ENCODE measurements at regions not wholly inside any gene's neighbourhood (a gene's known extent, or its start where the extent isn't known, plus 50 kb on each side); places are given as distances from the start of the nearest gene placed in this dataset.

- H3K27ac Mint-ChIP-seq: no peak overlapping the region
- peaks cover 0 to 12% (median 2%) of the 10 kb centered on the region in 6 donors for H3K9me3 Mint-ChIP-seq
- H3K36me3 Mint-ChIP-seq: peaks cover 0 to 6% (median 0%) of the 10 kb centered on the region in 3 donors
- peaks cover 3 to 11% (median 3%) of the 10 kb centered on the region in 3 donors for H3K27me3 Mint-ChIP-seq (ENCODE audit: low read depth in 3 of 3)
- no peak overlapping the region for H3K4me3 Mint-ChIP-seq
- no peak for DNase-seq
- H3K4me1 Mint-ChIP-seq: no peaks in the 10 kb centered on the region
Measured at GRCh38 chr1:29433830-29434229, 197.5 kb downstream of the PTPRU start.

DNA sequence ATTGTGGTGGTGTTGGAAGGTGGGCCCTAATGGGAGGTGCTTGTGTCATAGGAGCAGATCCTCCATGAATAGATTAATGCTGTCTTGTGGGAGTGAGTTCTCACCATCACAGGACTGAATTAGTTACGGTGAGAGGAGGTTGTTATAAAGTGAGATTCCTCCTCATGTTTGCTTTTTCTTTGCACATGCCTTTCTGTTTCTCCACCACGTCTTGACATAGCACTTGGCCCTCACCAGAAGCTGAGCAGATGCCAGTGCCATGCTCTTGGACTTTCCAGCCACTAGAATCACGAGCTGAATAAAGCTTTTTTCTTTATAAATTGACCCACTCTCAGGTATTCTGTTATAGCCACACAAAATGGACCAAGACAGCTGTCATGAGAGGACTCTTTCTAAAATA, 194.8 kb downstream of the PTPRU start:
- H3K4me1 Mint-ChIP-seq: no peaks in the 10 kb centered on the region
- H3K9me3 Mint-ChIP-seq: peaks cover 0 to 12% (median 2%) of the 10 kb centered on the region in 6 donors
- peaks cover 0 to 6% (median 0%) of the 10 kb centered on the region in 3 donors for H3K36me3 Mint-ChIP-seq
- H3K27me3 Mint-ChIP-seq (ENCODE audit: low read depth in 3 of 3): peaks cover 6 to 11% (median 6%) of the 10 kb centered on the region in 3 donors
- H3K27ac Mint-ChIP-seq: no peak overlapping the region
- no peak for DNase-seq
- H3K4me3 Mint-ChIP-seq: no peak overlapping the region

DNA sequence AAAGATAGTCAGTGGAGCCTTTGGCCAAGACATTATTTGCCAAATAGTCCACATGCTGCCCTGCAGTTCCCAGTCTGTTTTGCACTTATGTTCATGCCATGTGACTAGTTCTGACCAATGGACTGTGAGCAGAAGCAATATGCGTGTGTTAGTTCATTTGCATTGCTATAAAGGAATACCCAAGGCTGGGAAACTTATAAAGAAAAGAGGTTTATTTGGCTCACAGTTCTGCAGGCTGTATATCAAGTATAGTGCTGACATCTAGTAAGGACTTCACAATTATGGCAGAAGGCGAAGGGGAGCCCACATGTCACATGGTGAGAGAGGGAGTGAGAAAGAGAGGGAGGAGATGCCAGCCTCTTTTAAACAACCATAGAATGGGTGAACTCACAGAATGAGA, 193.3 kb downstream of the PTPRU start:
- peaks cover 6 to 11% (median 6%) of the 10 kb centered on the region in 3 donors for H3K27me3 Mint-ChIP-seq (ENCODE audit: low read depth in 3 of 3)
- H3K36me3 Mint-ChIP-seq: peaks cover 0 to 6% (median 0%) of the 10 kb centered on the region in 3 donors
- H3K27ac Mint-ChIP-seq: no peak overlapping the region
- DNase-seq: no peak
- no peaks in the 10 kb centered on the region for H3K4me1 Mint-ChIP-seq
- no peak overlapping the region for H3K4me3 Mint-ChIP-seq
- peaks cover 0 to 12% (median 2%) of the 10 kb centered on the region in 6 donors for H3K9me3 Mint-ChIP-seq

DNA sequence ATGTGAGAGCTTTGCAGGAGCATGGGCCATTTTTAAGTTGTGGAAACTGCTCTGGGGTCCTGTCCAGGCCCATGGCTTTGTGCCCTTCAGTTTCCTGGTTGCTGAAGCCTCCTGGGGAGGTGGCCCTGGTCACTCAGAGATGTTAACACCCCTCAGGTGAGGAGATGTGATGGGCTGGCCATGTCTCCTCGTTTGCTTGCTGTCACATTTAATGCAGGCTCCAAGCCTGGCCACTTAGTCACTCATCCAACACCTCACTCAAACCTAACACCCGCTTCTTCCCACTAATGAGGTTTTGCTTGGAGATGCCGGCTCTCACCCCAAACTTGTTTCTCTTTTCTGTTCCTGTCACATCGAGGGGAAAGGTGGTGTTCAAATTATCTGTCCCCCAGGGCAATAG, 192.7 kb downstream of the PTPRU start:
- DNase-seq: no peak
- Mint-ChIP-seq H3K27ac (no peak overlapping the region), H3K4me3 (no peak overlapping the region), H3K9me3 (peaks cover 0 to 12% (median 3%) of the 10 kb centered on the region in 6 donors), H3K27me3 (ENCODE audit: low read depth in 3 of 3) (peaks cover 6 to 11% (median 6%) of the 10 kb centered on the region in 3 donors), H3K4me1 (no peaks in the 10 kb centered on the region), H3K36me3 (peaks cover 0 to 6% (median 0%) of the 10 kb centered on the region in 3 donors)

DNA sequence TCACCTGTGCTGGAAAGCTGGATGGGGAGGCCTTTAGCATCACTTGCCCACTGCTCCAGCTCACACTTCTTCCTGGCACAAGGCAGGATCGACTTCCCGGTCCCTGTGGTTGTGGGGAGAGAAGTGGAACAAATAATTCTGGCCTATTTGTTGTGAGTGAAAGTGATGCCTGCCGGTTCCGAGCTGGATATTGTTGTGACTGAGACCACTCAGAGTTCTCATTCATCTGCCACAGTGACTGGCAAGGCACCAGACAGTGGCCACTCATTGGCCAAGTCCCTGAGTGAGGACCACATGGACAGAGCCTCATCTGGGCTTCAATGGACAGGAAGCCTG, 191.9 kb downstream of the PTPRU start:
- Mint-ChIP-seq H3K4me3 (no peak overlapping the region), H3K27ac (no peak overlapping the region), H3K9me3 (peaks cover 0 to 12% (median 3%) of the 10 kb centered on the region in 6 donors), H3K36me3 (peaks cover 0 to 6% (median 0%) of the 10 kb centered on the region in 3 donors), H3K4me1 (no peaks in the 10 kb centered on the region), H3K27me3 (ENCODE audit: low read depth in 3 of 3) (peaks cover 6 to 11% (median 6%) of the 10 kb centered on the region in 3 donors)
- no peak for DNase-seq

DNA sequence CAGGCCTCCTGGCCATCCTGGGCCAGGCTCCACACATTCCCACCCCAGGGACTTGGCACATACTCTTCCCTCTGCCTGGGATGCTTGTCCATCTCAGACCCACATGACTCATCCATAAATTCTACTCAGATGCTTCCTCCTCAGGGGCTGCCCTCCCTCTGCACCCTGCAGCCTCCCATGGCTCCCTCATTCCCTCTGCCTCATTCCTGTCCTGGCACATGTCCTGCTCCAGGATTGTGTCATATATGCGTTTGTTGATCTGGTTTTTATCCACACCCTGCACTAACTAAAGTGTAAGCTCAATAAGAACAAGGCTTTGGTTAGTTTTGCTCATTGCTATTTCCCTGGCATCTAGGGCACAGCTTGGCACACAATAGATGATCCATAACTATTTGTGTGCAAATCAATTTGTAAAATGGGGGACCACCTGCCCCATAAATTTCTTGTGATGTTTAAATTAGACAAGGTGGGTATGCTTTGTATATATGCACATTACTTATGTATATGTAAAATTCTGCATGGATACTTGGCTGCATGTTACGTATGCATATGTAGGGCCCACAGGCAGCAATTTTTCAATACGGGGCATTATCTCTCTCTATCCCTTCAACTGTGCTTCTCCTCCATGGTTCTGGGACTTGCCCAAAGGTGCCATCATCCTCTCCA, 191.4 kb downstream of the PTPRU start:
- peaks cover 0 to 12% (median 3%) of the 10 kb centered on the region in 6 donors for H3K9me3 Mint-ChIP-seq
- no peak for DNase-seq
- peaks cover 0 to 6% (median 0%) of the 10 kb centered on the region in 3 donors for H3K36me3 Mint-ChIP-seq
- peaks cover 6 to 13% (median 6%) of the 10 kb centered on the region in 3 donors for H3K27me3 Mint-ChIP-seq (ENCODE audit: low read depth in 3 of 3)
- no peaks in the 10 kb centered on the region for H3K4me1 Mint-ChIP-seq
- no peak overlapping the region for H3K4me3 Mint-ChIP-seq
- H3K27ac Mint-ChIP-seq: no peak overlapping the region

- Mint-ChIP-seq H3K27ac (no peak overlapping the region), H3K4me1 (no peaks in the 10 kb centered on the region), H3K27me3 (ENCODE audit: low read depth in 3 of 3) (peaks cover 3 to 14% (median 6%) of the 10 kb centered on the region in 3 donors), H3K4me3 (no peak overlapping the region), H3K36me3 (peaks cover 0 to 5% (median 0%) of the 10 kb centered on the region in 3 donors), H3K9me3 (peaks cover 0 to 10% (median 3%) of the 10 kb centered on the region in 6 donors)
- no peak for DNase-seq
Measured at GRCh38 chr1:29426701-29427279, 190.5 kb downstream of the PTPRU start.

- Mint-ChIP-seq H3K9me3 (peaks cover 0 to 3% (median 0%) of the 10 kb centered on the region in 6 donors), H3K27me3 (ENCODE audit: low read depth in 3 of 3) (peaks cover 3 to 18% (median 6%) of the 10 kb centered on the region in 3 donors), H3K4me3 (no peak overlapping the region), H3K36me3 (no peaks in the 10 kb centered on the region), H3K27ac (no peak overlapping the region), H3K4me1 (no peaks in the 10 kb centered on the region)
- no peak for DNase-seq
Measured at GRCh38 chr1:29425631-29426030, 189.3 kb downstream of the PTPRU start.

GRCh38 chr1:29424266-29424665, 187.9 kb downstream of the PTPRU start:
- H3K4me1 Mint-ChIP-seq: no peaks in the 10 kb centered on the region
- H3K4me3 Mint-ChIP-seq: no peak overlapping the region
- DNase-seq: no peak
- H3K9me3 Mint-ChIP-seq: peaks cover 0 to 3% (median 0%) of the 10 kb centered on the region in 6 donors
- H3K36me3 Mint-ChIP-seq: no peaks in the 10 kb centered on the region
- no peak overlapping the region for H3K27ac Mint-ChIP-seq
- H3K27me3 Mint-ChIP-seq (ENCODE audit: low read depth in 3 of 3): peaks cover 3 to 16% (median 6%) of the 10 kb centered on the region in 3 donors

DNA sequence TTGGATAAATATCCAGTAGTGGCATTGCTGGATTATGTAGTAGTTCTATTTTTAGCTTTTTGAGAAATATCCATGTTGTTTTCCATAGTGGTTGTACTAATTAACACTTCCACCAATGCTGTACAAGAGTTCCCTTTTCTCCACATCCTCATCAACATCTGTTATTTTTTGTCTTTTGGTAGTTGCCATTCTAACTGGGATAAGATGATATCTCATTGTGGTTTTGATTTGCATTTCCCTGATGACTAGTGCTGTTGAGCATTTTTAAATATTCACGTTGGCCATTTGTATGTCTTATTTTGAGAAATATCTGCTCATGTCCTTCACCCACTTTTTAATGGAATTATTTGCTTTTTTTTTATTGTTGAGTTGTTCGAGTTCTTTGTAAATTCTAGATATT, 183.9 kb downstream of the PTPRU start:
- no peak for DNase-seq
- peaks cover 0 to 3% (median 0%) of the 10 kb centered on the region in 6 donors for H3K9me3 Mint-ChIP-seq
- H3K36me3 Mint-ChIP-seq: no peaks in the 10 kb centered on the region
- no peak overlapping the region for H3K4me3 Mint-ChIP-seq
- no peak overlapping the region for H3K27ac Mint-ChIP-seq
- H3K27me3 Mint-ChIP-seq (ENCODE audit: low read depth in 3 of 3): peaks cover 0 to 15% (median 3%) of the 10 kb centered on the region in 3 donors
- H3K4me1 Mint-ChIP-seq: no peaks in the 10 kb centered on the region

- no peaks in the 10 kb centered on the region for H3K36me3 Mint-ChIP-seq
- H3K27ac Mint-ChIP-seq: no peak overlapping the region
- DNase-seq: no peak
- H3K4me3 Mint-ChIP-seq: no peak overlapping the region
- no peaks in the 10 kb centered on the region for H3K4me1 Mint-ChIP-seq
- H3K9me3 Mint-ChIP-seq: peaks cover 0 to 2% (median 0%) of the 10 kb centered on the region in 6 donors
- H3K27me3 Mint-ChIP-seq (ENCODE audit: low read depth in 3 of 3): peaks cover 3 to 20% (median 4%) of the 10 kb centered on the region in 3 donors
Measured at GRCh38 chr1:29417971-29418370, 181.6 kb downstream of the PTPRU start.

- Mint-ChIP-seq H3K27ac (no peak overlapping the region), H3K4me1 (no peaks in the 10 kb centered on the region), H3K27me3 (ENCODE audit: low read depth in 3 of 3) (peaks cover 3 to 15% (median 4%) of the 10 kb centered on the region in 3 donors), H3K36me3 (no peaks in the 10 kb centered on the region), H3K4me3 (no peak overlapping the region), H3K9me3 (peaks cover 0 to 2% (median 0%) of the 10 kb centered on the region in 6 donors)
- DNase-seq: no peak
Measured at GRCh38 chr1:29417147-29417858, 181.0 kb downstream of the PTPRU start.

DNA sequence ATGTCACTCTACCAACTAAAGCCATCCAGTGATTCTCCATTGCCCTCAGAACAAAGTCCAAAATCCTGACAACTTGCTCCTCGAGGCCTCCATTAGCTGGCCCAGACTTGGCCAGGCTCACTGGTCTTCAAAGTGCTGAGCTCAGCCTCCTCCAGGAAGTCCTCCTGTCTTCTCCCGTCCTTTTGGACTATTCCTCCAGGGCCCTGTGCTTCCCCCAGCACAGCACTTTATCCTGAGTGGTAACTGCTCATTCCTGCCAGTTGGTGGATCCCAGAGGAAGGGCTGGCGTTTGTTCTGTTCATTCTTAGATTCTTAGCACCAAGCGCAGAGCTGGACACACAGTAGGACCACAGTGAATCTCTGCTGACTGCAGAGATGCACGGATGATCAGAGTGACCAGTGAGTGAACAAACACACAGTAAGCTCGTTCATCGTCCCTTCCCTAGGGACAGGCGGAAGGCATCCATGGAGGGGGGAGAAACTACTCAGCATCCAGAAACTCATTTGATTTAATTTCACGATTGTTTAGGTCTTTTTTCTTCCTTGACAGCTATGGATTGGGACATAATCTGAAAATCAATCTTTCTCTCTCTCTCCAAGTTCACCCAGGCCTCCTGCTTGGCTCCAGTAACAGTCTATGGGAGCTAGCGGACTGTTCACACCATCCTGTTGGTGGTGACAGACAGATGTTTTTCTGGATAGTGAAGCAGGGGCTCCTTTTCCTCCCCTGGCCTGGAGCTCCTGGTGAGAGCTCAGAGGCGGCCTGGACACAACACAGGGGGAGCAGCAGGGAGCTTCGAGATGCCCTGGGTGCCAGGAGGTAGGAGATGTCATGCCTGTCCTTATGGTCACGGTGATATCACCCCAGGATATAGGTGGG, 180.2 kb downstream of the PTPRU start:
- Mint-ChIP-seq H3K4me3 (no peak overlapping the region), H3K27me3 (ENCODE audit: low read depth in 3 of 3) (peaks cover 3 to 12% (median 4%) of the 10 kb centered on the region in 3 donors), H3K36me3 (no peaks in the 10 kb centered on the region), H3K9me3 (peaks cover 0 to under 1% (median 0%) of the 10 kb centered on the region in 6 donors), H3K27ac (no peak overlapping the region), H3K4me1 (no peaks in the 10 kb centered on the region)
- DNase-seq: no peak

Data from immature natural killer cell (primary cell).